HUES48 (cell line): ENCODE measurements at regions not wholly inside any gene's neighbourhood (a gene's known extent, or its start where the extent isn't known, plus 50 kb on each side); places are given as distances from the start of the nearest gene placed in this dataset.
"Not testable (repeated sequence)": the region's sequence is repeated elsewhere in the genome, so short reads cannot be mapped to it uniquely, and the experiment has no call there.

Experiments
- H3K27ac ChIP-seq: one replicate; pipeline ENCODE4 v1.7.0; 2013; ENCODE audit warnings: low read depth, low read length, inconsistent platforms
- H3K27me3 ChIP-seq: 2 replicates; pipeline ENCODE4 v1.6.1; 2013; ENCODE audit warnings: mild to moderate bottlenecking, low read length; ENCODE audit not compliant: control insufficient read depth, insufficient read depth
- H3K36me3 ChIP-seq: 2 replicates; pipeline ENCODE4 v1.6.1; 2013; ENCODE audit warnings: low read length; ENCODE audit not compliant: control insufficient read depth, insufficient read depth
- H3K4me1 ChIP-seq: 2 replicates; pipeline ENCODE4 v1.6.1; 2013; ENCODE audit warnings: mild to moderate bottlenecking, low read length; ENCODE audit not compliant: control insufficient read depth, insufficient read depth
- H3K4me3 ChIP-seq: 2 replicates; pipeline ENCODE4 v1.5.1; 2013; ENCODE audit warnings: mild to moderate bottlenecking, low read depth, low read length
- H3K9ac ChIP-seq: 2 replicates; pipeline ENCODE4 v1.6.1; 2013; ENCODE audit warnings: mild to moderate bottlenecking, low read depth, low read length, moderate library complexity
- H3K9me3 ChIP-seq: 2 replicates; pipeline ENCODE4 v1.6.1; 2013; ENCODE audit warnings: low read length; ENCODE audit not compliant: control insufficient read depth, insufficient read depth

DNA sequence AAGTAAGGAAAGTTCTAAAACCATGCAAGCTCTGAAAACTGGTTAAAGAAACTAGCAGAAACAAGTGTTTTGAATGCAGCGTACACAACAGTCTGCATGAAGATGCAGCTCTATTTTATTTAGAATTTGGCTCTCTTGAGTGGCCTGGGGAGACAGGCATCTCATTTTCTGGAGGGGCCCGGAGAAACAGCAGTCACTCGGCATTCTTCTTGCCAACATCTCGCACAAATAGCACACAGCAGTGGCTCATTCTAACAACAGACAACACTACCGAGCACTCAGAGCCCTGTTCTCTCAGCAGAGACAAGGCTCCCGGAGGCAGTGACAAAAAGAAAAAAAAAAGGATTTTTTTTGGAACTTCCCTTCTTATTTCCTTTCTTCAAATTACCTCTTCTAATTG is 108.5 kb upstream of the STMND1 start:
- Histone ChIP-seq H3K4me3 (no peak overlapping the region), H3K27ac (no peak overlapping the region), H3K27me3 (no peaks in the 10 kb centered on the region), H3K36me3 (no peaks in the 10 kb centered on the region), H3K9ac (no peak overlapping the region), H3K4me1 (no peaks in the 10 kb centered on the region), H3K9me3 (0 out of 2 replicates have a peak, but pooled peaks cover 5% of the 10 kb centered on the region)

GRCh38 chr6:16991981-16992629 is 109.7 kb upstream of the STMND1 start:
- H3K9me3 ChIP-seq, result 0 out of 2 replicates have a peak, but pooled peaks cover 5% of the 10 kb centered on the region
- H3K27ac ChIP-seq, result no peak overlapping the region
- no peak overlapping the region for H3K9ac ChIP-seq
- no peaks in the 10 kb centered on the region for H3K4me1 ChIP-seq
- no peak overlapping the region for H3K4me3 ChIP-seq
- H3K27me3 ChIP-seq, result no peaks in the 10 kb centered on the region
- H3K36me3 ChIP-seq, result no peaks in the 10 kb centered on the region

- H3K36me3 ChIP-seq, H3K27ac ChIP-seq, H3K9me3 ChIP-seq, H3K4me3 ChIP-seq, H3K9ac ChIP-seq, H3K4me1 ChIP-seq, H3K27me3 ChIP-seq: not testable (repeated sequence)
Observed at GRCh38 chr6:16989976-16990375, 111.9 kb upstream of the STMND1 start.

DNA sequence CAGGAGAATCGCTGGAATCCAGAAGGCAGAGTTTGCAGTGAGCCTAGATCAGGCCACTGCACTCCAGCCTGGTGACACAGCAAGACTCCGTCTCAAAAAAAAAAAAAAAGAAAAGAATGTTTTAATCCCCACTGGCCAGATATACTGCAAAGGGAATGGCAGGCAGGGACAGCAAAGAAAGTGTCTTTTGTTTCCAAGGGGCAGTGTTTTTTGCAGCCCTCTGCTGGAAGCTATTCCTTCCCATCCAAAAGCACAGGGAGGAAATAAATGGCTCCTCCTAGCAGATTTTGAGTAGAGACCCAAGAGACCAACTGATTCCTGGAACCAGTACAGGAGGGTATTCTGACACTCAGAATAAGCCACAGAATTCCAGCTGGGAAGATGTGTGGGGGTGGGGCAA is 112.5 kb upstream of the STMND1 start:
- Histone ChIP-seq H3K4me3 (no peak overlapping the region), H3K36me3 (no peaks in the 10 kb centered on the region), H3K4me1 (no peaks in the 10 kb centered on the region), H3K27ac (no peak overlapping the region), H3K9ac (no peak overlapping the region), H3K9me3 (0 out of 2 replicates have a peak, but pooled peaks cover 5% of the 10 kb centered on the region), H3K27me3 (no peaks in the 10 kb centered on the region)

GRCh38 chr6:16987996-16988395 is 113.9 kb upstream of the STMND1 start:
- H3K4me3 ChIP-seq, result no peak overlapping the region
- H3K36me3 ChIP-seq, result no peaks in the 10 kb centered on the region
- no peaks in the 10 kb centered on the region for H3K4me1 ChIP-seq
- H3K9me3 ChIP-seq, result 0 out of 2 replicates have a peak, but pooled peaks cover 5% of the 10 kb centered on the region
- H3K27me3 ChIP-seq, result no peaks in the 10 kb centered on the region
- no peak overlapping the region for H3K27ac ChIP-seq
- no peak overlapping the region for H3K9ac ChIP-seq

GRCh38 chr6:16985513-16986284 is 116.2 kb upstream of the STMND1 start:
- H3K4me3 ChIP-seq, result no peak overlapping the region
- H3K36me3 ChIP-seq, result no peaks in the 10 kb centered on the region
- H3K9me3 ChIP-seq, result 0 out of 2 replicates have a peak, but pooled peaks cover 5% of the 10 kb centered on the region
- no peak overlapping the region for H3K27ac ChIP-seq
- no peaks in the 10 kb centered on the region for H3K4me1 ChIP-seq
- H3K9ac ChIP-seq, result no peak overlapping the region
- no peaks in the 10 kb centered on the region for H3K27me3 ChIP-seq

DNA sequence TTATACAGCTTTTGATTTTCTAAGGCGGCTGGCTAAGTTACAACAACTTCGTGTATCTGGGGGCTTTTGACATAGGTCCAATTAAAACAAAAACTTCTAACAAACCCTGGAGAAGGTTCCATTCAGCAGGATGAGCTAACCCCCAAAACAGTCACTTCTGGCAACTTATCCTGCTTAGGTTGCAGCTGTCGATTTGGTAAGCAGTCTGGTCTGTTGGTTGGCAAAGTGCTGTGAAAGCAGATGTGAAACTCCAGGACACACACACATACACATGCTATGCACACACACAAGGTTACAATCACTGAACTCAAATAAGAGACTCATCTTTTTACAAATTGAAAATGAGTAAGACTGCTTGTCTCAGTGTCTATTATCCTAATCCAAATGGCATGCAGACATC is 119.0 kb upstream of the STMND1 start:
- Histone ChIP-seq H3K4me3 (no peak overlapping the region), H3K9me3 (no peaks in the 10 kb centered on the region), H3K27ac (no peak overlapping the region), H3K4me1 (no peaks in the 10 kb centered on the region), H3K9ac (no peak overlapping the region), H3K36me3 (no peaks in the 10 kb centered on the region), H3K27me3 (no peaks in the 10 kb centered on the region)

DNA sequence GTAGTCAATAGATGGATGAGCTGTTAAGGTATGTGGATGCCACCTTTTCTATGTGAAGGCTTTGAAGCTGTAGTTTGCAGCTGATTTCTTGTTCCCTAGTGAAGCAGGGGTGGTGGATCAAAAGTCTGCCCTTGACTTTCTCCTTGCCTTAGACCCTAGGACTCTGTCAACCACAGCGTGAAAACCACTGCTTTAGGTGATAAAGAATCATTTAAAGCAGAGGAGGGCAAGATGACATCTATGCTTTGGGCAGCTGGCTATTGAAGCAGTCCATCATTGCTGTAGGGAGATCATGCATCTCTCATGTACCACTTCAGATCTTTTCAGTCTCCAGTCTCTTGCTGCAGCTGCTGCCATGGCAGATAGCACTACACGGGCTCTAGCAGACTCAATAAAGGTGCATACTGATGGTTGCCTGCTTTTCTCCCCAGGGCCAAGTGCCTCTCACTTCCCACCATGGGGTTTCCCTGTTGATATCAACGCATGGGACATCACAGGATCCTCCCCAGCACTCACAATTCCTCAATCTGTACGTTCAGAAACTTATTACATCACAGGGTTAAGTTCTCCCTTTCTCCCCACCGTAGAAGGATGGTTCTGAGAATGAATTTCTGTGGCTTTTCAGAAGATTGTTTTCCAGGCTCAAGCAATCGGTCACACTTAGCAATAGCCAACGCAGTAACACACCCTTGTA is 122.0 kb upstream of the STMND1 start:
- Histone ChIP-seq H3K27ac (no peak overlapping the region), H3K36me3 (no peaks in the 10 kb centered on the region), H3K4me3 (no peak overlapping the region)

GRCh38 chr6:16978686-16979085 is 123.2 kb upstream of the STMND1 start:
- Histone ChIP-seq H3K27me3 (no peaks in the 10 kb centered on the region), H3K9ac (no peak overlapping the region), H3K4me1 (no peaks in the 10 kb centered on the region), H3K4me3 (no peak overlapping the region), H3K27ac (no peak overlapping the region), H3K36me3 (no peaks in the 10 kb centered on the region), H3K9me3 (no peaks in the 10 kb centered on the region)

More for the DNA sequence above, 122.0 kb upstream of the STMND1 start:
- Histone ChIP-seq H3K27me3 (no peaks in the 10 kb centered on the region), H3K9me3 (no peaks in the 10 kb centered on the region), H3K4me1 (no peaks in the 10 kb centered on the region), H3K9ac (no peak overlapping the region)

- H3K4me1 ChIP-seq, result no peaks in the 10 kb centered on the region
- no peaks in the 10 kb centered on the region for H3K36me3 ChIP-seq
- H3K9ac ChIP-seq, result no peak overlapping the region
- H3K4me3 ChIP-seq, result no peak overlapping the region
- no peaks in the 10 kb centered on the region for H3K9me3 ChIP-seq
- no peaks in the 10 kb centered on the region for H3K27me3 ChIP-seq
- H3K27ac ChIP-seq, result no peak overlapping the region
Observed at GRCh38 chr6:16976385-16977183, 125.3 kb upstream of the STMND1 start.
